ENCODE measurements at regions not wholly inside any gene's neighbourhood (a gene's known extent, or its start where the extent isn't known, plus 50 kb on each side); places are given as distances from the start of the nearest gene placed in this dataset.

DNA sequence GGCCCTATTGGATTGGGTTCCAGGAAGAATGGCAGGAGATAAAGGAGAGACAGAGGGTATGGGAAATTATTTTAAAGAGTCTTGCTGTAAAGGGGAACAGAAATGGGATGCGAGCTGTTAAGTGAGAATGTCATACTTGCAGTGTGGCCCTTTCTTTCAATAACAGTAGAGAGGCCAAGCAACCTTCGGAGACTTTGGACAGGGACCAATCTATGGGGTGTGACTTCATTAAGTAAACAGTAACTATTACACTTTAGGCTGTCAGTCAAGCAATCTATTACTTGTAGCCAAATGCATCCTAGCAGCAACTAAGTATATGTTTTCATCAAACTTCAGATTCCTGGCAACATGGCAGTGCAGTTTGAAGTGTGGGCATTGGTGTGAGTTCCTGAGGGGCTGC, 376.2 kb upstream of the LARGE1 start:
- H3K9ac ChIP-seq (ENCODE audit: insufficient read depth, low read depth, low read length) = no peak overlapping the region
- in situ Hi-C loops (cut with HindIII; ENCODE audit: extremely low pct_ligation_motif_present, low pct_unique_long_range_greater_than_20kb) = no loop called here
- H2AFZ ChIP-seq (ENCODE audit: low read length) = no peak overlapping the region
- no peak overlapping the region for H3K4me3 ChIP-seq (replicated peaks in 1 of 3; ENCODE audit: insufficient read depth in 1 of 3, low read depth in 2 of 3, low read length in 3 of 3)
- FAIRE-seq (no peak), ATAC-seq (no peak), DNase-seq (ENCODE audit: low spot score) (no peak)
- no peaks in the 10 kb centered on the region for H3K27me3 ChIP-seq (ENCODE audit: control insufficient read depth in 1 of 2, insufficient read depth in 2 of 2, low read length in 2 of 2)
- POLR2A ChIA-PET = no interaction called here
- H3K4me1 ChIP-seq (ENCODE audit: insufficient read depth, low read length) = no peaks in the 10 kb centered on the region
- no peak overlapping the region for H3K4me2 ChIP-seq (ENCODE audit: low read depth, low read length)
- H3K9me3 ChIP-seq (ENCODE audit: low read length) = no peaks in the 10 kb centered on the region
- BruUV-seq (replicated peaks) = no TSS peak
- 36% methylated on average over 2 of the region's 2 CpGs for WGBS (ENCODE audit: low lambda C conversion rate)
- no peaks in the 10 kb centered on the region for H4K20me1 ChIP-seq (ENCODE audit: insufficient read depth, low read length)
- no peaks in the 10 kb centered on the region for H3K36me3 ChIP-seq (replicated peaks in 1 of 2; ENCODE audit: control insufficient read depth in 1 of 2, insufficient read depth in 2 of 2, low read length in 2 of 2)
- TF ChIP-seq DPF2 (CRISPR knock-in tag; IDR thresholded peaks at IDR 0.05; ENCODE audit: borderline replicate concordance, low read depth) (no peak), SRF (IDR thresholded peaks at IDR 0.05; ENCODE audit: low read depth, low read length) (no peak), MEIS2 (CRISPR knock-in tag; IDR thresholded peaks at IDR 0.05) (no peak)
- TF ChIP-seq, protein P1, sequence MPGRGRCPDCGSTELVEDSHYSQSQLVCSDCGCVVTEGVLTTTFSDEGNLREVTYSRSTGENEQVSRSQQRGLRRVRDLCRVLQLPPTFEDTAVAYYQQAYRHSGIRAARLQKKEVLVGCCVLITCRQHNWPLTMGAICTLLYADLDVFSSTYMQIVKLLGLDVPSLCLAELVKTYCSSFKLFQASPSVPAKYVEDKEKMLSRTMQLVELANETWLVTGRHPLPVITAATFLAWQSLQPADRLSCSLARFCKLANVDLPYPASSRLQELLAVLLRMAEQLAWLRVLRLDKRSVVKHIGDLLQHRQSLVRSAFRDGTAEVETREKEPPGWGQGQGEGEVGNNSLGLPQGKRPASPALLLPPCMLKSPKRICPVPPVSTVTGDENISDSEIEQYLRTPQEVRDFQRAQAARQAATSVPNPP (CRISPR knock-in tag; IDR thresholded peaks at IDR 0.05) = no peak
- TF ChIP-seq, protein P2, sequence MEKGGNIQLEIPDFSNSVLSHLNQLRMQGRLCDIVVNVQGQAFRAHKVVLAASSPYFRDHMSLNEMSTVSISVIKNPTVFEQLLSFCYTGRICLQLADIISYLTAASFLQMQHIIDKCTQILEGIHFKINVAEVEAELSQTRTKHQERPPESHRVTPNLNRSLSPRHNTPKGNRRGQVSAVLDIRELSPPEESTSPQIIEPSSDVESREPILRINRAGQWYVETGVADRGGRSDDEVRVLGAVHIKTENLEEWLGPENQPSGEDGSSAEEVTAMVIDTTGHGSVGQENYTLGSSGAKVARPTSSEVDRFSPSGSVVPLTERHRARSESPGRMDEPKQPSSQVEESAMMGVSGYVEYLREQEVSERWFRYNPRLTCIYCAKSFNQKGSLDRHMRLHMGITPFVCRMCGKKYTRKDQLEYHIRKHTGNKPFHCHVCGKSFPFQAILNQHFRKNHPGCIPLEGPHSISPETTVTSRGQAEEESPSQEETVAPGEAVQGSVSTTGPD (CRISPR knock-in tag; IDR thresholded peaks at IDR 0.05) = no peak
- intact Hi-C loops (cut with micrococcal nuclease; ENCODE audit: unreplicated experiment) = no loop called here
- H3K27ac ChIP-seq (ENCODE audit: extremely low read length, insufficient read depth, low read length) = no peak overlapping the region
- CTCF ChIA-PET (ENCODE audit: low intra/inter-chr PET ratio, low total read pairs) = no interaction called here
- H3K79me2 ChIP-seq (ENCODE audit: insufficient read depth, low read length) = no peaks in the 10 kb centered on the region

DNA sequence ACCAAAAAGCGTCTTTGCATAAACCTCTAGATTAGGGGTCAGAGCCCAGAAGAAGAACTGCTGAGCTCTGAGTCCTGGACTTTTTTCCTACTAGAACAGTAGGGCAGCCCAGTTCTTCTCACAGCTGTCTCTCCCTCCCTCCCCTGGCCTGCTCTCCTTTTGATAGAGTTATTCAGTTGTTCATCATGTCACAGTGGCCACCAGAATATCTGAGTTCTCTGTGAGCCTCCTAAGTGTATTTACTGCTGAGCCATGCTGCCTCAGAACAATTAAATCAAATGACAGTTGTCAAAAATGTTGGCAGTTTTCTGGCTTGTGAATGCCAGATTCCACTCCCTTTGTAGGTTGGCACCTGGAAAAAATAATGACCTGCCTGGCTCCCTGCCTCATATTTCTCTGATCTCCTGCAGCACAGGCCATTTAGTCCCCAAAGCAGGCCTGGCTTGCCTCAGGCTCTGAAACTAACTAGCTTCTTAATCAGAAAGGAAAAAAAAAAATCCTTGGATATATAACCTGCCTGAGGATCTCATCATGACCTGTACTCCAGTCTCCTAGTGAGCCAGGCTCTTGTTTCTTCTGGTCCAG, 377.4 kb upstream of the LARGE1 start:
- POLR2A ChIA-PET = no interaction called here
- Histone ChIP-seq H3K27ac (ENCODE audit: extremely low read length, insufficient read depth, low read length) (no peak overlapping the region), H3K4me2 (ENCODE audit: low read depth, low read length) (no peak overlapping the region), H4K20me1 (ENCODE audit: insufficient read depth, low read length) (no peaks in the 10 kb centered on the region), H3K4me1 (ENCODE audit: insufficient read depth, low read length) (no peaks in the 10 kb centered on the region), H3K79me2 (ENCODE audit: insufficient read depth, low read length) (no peaks in the 10 kb centered on the region), H3K9ac (ENCODE audit: insufficient read depth, low read depth, low read length) (no peak overlapping the region), H3K4me3 (replicated peaks in 1 of 3; ENCODE audit: insufficient read depth in 1 of 3, low read depth in 2 of 3, low read length in 3 of 3) (no peak overlapping the region), H3K9me3 (ENCODE audit: low read length) (no peaks in the 10 kb centered on the region), H3K36me3 (replicated peaks in 1 of 2; ENCODE audit: control insufficient read depth in 1 of 2, insufficient read depth in 2 of 2, low read length in 2 of 2) (no peaks in the 10 kb centered on the region), H2AFZ (ENCODE audit: low read length) (no peak overlapping the region), H3K27me3 (ENCODE audit: control insufficient read depth in 1 of 2, insufficient read depth in 2 of 2, low read length in 2 of 2) (no peaks in the 10 kb centered on the region)
- DNase-seq (ENCODE audit: low spot score) (no peak), ATAC-seq (no peak), FAIRE-seq (no peak)
- CTCF ChIA-PET (ENCODE audit: low intra/inter-chr PET ratio, low total read pairs) = no interaction called here
- 0% methylated on average over 1 of the region's 1 CpG for WGBS (ENCODE audit: low lambda C conversion rate)
- intact Hi-C loops (cut with micrococcal nuclease; ENCODE audit: unreplicated experiment) = no loop called here
- in situ Hi-C loops (cut with HindIII; ENCODE audit: extremely low pct_ligation_motif_present, low pct_unique_long_range_greater_than_20kb) = no loop called here
- BruUV-seq (replicated peaks) = no TSS peak
- TF ChIP-seq KDM5A (IDR thresholded peaks at IDR 0.05; ENCODE audit: borderline replicate concordance, low read length) = no peak
- TF ChIP-seq SMAD9 (CRISPR knock-in tag; IDR thresholded peaks at IDR 0.05) = no peak
- no peak for TF ChIP-seq KLF16 (CRISPR knock-in tag; IDR thresholded peaks at IDR 0.05)
- TF ChIP-seq CC2D1A (CRISPR knock-in tag; IDR thresholded peaks at IDR 0.05) = no peak
- TF ChIP-seq, protein P3, sequence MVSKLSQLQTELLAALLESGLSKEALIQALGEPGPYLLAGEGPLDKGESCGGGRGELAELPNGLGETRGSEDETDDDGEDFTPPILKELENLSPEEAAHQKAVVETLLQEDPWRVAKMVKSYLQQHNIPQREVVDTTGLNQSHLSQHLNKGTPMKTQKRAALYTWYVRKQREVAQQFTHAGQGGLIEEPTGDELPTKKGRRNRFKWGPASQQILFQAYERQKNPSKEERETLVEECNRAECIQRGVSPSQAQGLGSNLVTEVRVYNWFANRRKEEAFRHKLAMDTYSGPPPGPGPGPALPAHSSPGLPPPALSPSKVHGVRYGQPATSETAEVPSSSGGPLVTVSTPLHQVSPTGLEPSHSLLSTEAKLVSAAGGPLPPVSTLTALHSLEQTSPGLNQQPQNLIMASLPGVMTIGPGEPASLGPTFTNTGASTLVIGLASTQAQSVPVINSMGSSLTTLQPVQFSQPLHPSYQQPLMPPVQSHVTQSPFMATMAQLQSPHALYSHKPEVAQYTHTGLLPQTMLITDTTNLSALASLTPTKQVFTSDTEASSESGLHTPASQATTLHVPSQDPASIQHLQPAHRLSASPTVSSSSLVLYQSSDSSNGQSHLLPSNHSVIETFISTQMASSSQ (IDR thresholded peaks at IDR 0.05; ENCODE audit: low read depth) = no peak
- TF ChIP-seq, protein P3 (CRISPR knock-in tag; IDR thresholded peaks at IDR 0.05; ENCODE audit: borderline replicate concordance) = no peak
- TF ChIP-seq SMARCE1 (IDR thresholded peaks at IDR 0.05; ENCODE audit: borderline replicate concordance) = no peak
- TF ChIP-seq ZSCAN9 (CRISPR knock-in tag; IDR thresholded peaks at IDR 0.05; ENCODE audit: borderline replicate concordance) = no peak

All from HepG2 (cell line).